ENCODE measurements at regions not wholly inside any gene's neighbourhood (a gene's known extent, or its start where the extent isn't known, plus 50 kb on each side); places are given as distances from the start of the nearest gene placed in this dataset.

GRCh38 chr3:45322616-45323015, 65.8 kb upstream of the LARS2 start:
- TF ChIP-seq POLR2A (IDR thresholded peaks at IDR 0.05) (no peak), CTCF (IDR thresholded peaks at IDR 0.05) (no peak)
